WTC11 (cell line): ENCODE measurements at regions not wholly inside any gene's neighbourhood (a gene's known extent, or its start where the extent isn't known, plus 50 kb on each side); places are given as distances from the start of the nearest gene placed in this dataset.

ENCODE experiments used
- CTCF ChIP-seq: fragments of 200-600 bp; IDR thresholded peaks from 2 replicates; pipeline ENCODE4 v1.8.0; 2022; ENCODE audit warnings: antibody characterized with exemption
- ESRRA ChIP-seq: sonication (generic); formaldehyde crosslinking; IDR thresholded peaks from 2 replicates; pipeline ENCODE4 v1.8.1; 2022; ENCODE audit warnings: mild to moderate bottlenecking, missing genetic modification reagents, borderline replicate concordance
- ETV6 ChIP-seq: sonication (generic); formaldehyde crosslinking; IDR thresholded peaks from 2 replicates; pipeline ENCODE4 v1.8.1; 2022; ENCODE audit warnings: mild to moderate bottlenecking, missing genetic modification reagents
- FOXK1 ChIP-seq: sonication (generic); formaldehyde crosslinking; IDR thresholded peaks from 2 replicates; pipeline ENCODE4 v1.8.0; 2022; ENCODE audit warnings: mild to moderate bottlenecking, moderate library complexity, missing genetic modification reagents
- HMGA2 ChIP-seq: fragments of 250-450 bp; sonication (Bioruptor Pico); IDR thresholded peaks from 2 replicates; pipeline ENCODE4 v1.4.0; 2021; ENCODE audit warnings: mild to moderate bottlenecking, moderate library complexity
- MYBL2 ChIP-seq: sonication (generic); formaldehyde crosslinking; IDR thresholded peaks from 2 replicates; pipeline ENCODE4 v1.8.1; 2023; ENCODE audit warnings: mild to moderate bottlenecking, moderate library complexity, missing genetic modification reagents
- PRRX2 ChIP-seq: fragments of 250-450 bp; sonication (Bioruptor Pico); IDR thresholded peaks from 2 replicates; pipeline ENCODE4 v1.8.0; 2021; ENCODE audit warnings: mild to moderate bottlenecking
- SP1 ChIP-seq: sonication (generic); formaldehyde crosslinking; conservative IDR thresholded peaks from 2 replicates; pipeline ENCODE4 v1.8.1; 2022; ENCODE audit warnings: missing genetic modification reagents
- ZNF121 ChIP-seq: sonication (generic); formaldehyde crosslinking; IDR thresholded peaks from 2 replicates; pipeline ENCODE4 v1.8.0; 2023; ENCODE audit warnings: missing genetic modification reagents
- ZNF138 ChIP-seq: sonication (generic); formaldehyde crosslinking; conservative IDR thresholded peaks from 2 replicates; pipeline ENCODE4 v1.8.1; 2022; ENCODE audit warnings: mild to moderate bottlenecking, moderate library complexity, missing genetic modification reagents
- ZNF232 ChIP-seq: sonication (generic); formaldehyde crosslinking; IDR thresholded peaks from 2 replicates; pipeline ENCODE4 v1.8.0; 2022; ENCODE audit warnings: mild to moderate bottlenecking, missing genetic modification reagents
- TF ChIP-seq, protein P1 (sequence below): sonication (generic); formaldehyde crosslinking; IDR thresholded peaks from 2 replicates; pipeline ENCODE4 v1.8.1; 2022; ENCODE audit warnings: missing genetic modification reagents, borderline replicate concordance
- TF ChIP-seq, protein P2 (sequence below): sonication (generic); formaldehyde crosslinking; IDR thresholded peaks from 2 replicates; pipeline ENCODE4 v1.8.1; 2023; ENCODE audit warnings: mild to moderate bottlenecking, moderate library complexity, missing genetic modification reagents

DNA sequence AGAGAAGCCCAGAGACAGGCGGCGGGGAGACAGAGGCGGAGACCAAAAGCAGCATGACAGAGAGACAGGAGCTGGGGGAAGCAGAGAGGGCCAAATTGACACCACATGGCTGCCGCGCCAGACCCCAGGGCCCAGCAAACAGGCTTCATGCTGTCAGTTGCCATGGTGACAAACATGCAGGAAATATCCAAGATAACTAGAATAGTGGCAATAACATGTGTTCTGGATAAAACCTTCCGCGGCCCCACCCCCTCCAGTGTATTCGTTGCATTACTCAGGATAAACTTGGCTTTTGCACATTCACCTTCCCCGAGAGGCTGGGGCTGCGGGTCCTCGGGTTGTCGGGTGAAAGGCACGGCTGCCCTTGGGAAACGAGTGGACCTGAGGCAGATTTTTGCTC is 49.9 kb upstream of the CDON start:
- no peak for TF ChIP-seq CTCF
- TF ChIP-seq SP1 (CRISPR knock-in tag) = no peak
- no peak for TF ChIP-seq ESRRA (CRISPR knock-in tag)
- no peak for TF ChIP-seq HMGA2 (CRISPR knock-in tag)
- TF ChIP-seq, protein P1, sequence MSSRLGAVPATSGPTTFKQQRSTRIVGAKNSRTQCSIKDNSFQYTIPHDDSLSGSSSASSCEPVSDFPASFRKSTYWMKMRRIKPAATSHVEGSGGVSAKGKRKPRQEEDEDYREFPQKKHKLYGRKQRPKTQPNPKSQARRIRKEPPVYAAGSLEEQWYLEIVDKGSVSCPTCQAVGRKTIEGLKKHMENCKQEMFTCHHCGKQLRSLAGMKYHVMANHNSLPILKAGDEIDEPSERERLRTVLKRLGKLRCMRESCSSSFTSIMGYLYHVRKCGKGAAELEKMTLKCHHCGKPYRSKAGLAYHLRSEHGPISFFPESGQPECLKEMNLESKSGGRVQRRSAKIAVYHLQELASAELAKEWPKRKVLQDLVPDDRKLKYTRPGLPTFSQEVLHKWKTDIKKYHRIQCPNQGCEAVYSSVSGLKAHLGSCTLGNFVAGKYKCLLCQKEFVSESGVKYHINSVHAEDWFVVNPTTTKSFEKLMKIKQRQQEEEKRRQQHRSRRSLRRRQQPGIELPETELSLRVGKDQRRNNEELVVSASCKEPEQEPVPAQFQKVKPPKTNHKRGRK (CRISPR knock-in tag) = no peak
- no peak for TF ChIP-seq ZNF138 (CRISPR knock-in tag)
- no peak for TF ChIP-seq ETV6 (CRISPR knock-in tag)
- no peak for TF ChIP-seq ZNF121 (CRISPR knock-in tag)
- no peak for TF ChIP-seq ZNF232 (CRISPR knock-in tag)
- TF ChIP-seq FOXK1 (CRISPR knock-in tag) = no peak
- TF ChIP-seq, protein P2, sequence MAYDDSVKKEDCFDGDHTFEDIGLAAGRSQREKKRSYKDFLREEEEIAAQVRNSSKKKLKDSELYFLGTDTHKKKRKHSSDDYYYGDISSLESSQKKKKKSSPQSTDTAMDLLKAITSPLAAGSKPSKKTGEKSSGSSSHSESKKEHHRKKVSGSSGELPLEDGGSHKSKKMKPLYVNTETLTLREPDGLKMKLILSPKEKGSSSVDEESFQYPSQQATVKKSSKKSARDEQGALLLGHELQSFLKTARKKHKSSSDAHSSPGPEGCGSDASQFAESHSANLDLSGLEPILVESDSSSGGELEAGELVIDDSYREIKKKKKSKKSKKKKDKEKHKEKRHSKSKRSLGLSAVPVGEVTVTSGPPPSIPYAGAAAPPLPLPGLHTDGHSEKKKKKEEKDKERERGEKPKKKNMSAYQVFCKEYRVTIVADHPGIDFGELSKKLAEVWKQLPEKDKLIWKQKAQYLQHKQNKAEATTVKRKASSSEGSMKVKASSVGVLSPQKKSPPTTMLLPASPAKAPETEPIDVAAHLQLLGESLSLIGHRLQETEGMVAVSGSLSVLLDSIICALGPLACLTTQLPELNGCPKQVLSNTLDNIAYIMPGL (CRISPR knock-in tag) = no peak
- no peak for TF ChIP-seq PRRX2
- TF ChIP-seq MYBL2 = no peak
